ENCODE measurements at regions not wholly inside any gene's neighbourhood (a gene's known extent, or its start where the extent isn't known, plus 50 kb on each side); places are given as distances from the start of the nearest gene placed in this dataset.

DNA sequence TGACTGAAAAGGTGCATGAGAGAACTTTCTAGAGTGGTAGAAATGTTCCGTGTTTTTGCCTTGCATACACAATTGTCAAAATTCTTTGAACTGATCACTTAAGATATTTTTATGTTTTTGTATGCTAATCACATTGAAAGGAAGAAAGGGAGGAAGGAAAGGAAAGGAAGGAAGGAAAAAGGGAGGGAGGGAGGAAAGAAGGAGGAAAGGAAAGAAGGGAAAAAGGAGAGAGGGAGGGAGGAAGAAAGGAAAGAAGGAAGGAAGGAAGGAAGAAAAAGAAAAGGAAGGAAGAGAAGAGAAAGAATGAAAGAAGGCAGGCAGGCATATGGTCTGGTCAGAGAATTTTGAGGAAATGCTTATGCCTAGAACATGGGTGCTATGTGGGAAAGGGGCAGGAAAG, 68.4 kb upstream of the PGBD5 start:
- Histone ChIP-seq H2AFZ (ENCODE audit: low read depth, low read length) (no peak overlapping the region), H3K4me2 (ENCODE audit: insufficient read depth, low read length) (no peak overlapping the region), H4K20me1 (ENCODE audit: insufficient read depth, low read length) (no peaks in the 10 kb centered on the region), H3K9me3 (ENCODE audit: insufficient read depth, low read length, severe bottlenecking) (no peaks in the 10 kb centered on the region), H3K4me3 (ENCODE audit: low read depth in 1 of 2, low read length in 2 of 2) (no peak overlapping the region), H3K27ac (ENCODE audit: low read length) (no peak overlapping the region), H3K4me1 (ENCODE audit: insufficient read depth, low read length) (no peaks in the 10 kb centered on the region), H3K9ac (ENCODE audit: low read depth, low read length) (no peak overlapping the region), H3K27me3 (ENCODE audit: insufficient read depth, low read length, poor library complexity) (peaks cover 12% of the 10 kb centered on the region), H3K36me3 (ENCODE audit: insufficient read depth, low read length) (no peaks in the 10 kb centered on the region), H3K79me2 (ENCODE audit: insufficient read depth, low read length) (no peaks in the 10 kb centered on the region)
- DNase-seq (no peak), ATAC-seq (ENCODE audit: insufficient read depth, low read depth) (no peak)
- TF ChIP-seq EZH2 (IDR thresholded peaks at IDR 0.05; ENCODE audit: borderline replicate concordance, low read depth, low read length, severe bottlenecking): no peak
- TF ChIP-seq, protein P1, sequence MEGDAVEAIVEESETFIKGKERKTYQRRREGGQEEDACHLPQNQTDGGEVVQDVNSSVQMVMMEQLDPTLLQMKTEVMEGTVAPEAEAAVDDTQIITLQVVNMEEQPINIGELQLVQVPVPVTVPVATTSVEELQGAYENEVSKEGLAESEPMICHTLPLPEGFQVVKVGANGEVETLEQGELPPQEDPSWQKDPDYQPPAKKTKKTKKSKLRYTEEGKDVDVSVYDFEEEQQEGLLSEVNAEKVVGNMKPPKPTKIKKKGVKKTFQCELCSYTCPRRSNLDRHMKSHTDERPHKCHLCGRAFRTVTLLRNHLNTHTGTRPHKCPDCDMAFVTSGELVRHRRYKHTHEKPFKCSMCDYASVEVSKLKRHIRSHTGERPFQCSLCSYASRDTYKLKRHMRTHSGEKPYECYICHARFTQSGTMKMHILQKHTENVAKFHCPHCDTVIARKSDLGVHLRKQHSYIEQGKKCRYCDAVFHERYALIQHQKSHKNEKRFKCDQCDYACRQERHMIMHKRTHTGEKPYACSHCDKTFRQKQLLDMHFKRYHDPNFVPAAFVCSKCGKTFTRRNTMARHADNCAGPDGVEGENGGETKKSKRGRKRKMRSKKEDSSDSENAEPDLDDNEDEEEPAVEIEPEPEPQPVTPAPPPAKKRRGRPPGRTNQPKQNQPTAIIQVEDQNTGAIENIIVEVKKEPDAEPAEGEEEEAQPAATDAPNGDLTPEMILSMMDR (IDR thresholded peaks at IDR 0.05; ENCODE audit: borderline replicate concordance, extremely low read depth, low read length, poor library complexity, severe bottlenecking): no peak

DNA sequence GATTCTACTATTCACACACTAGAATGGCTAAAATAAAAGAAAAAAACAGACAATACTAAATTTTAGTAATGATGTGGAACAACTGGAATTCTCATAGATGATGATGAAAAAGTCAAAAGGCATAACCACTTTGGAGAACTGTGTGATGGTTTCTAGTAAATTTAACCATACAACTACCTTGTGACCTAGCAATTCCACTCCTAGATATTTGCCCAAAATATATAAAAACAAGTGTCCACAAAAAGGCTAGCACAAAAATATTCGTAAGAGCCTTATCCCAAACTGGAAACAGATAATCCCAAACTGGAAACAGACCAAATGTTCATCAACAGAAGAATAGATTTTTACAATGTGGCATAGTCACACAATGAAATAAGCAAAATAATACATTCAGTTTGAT, 67.9 kb upstream of the PGBD5 start:
- Histone ChIP-seq H3K4me1 (ENCODE audit: insufficient read depth, low read length) (no peaks in the 10 kb centered on the region), H3K79me2 (ENCODE audit: insufficient read depth, low read length) (no peaks in the 10 kb centered on the region), H3K4me3 (ENCODE audit: low read depth in 1 of 2, low read length in 2 of 2) (no peak overlapping the region), H3K9me3 (ENCODE audit: insufficient read depth, low read length, severe bottlenecking) (no peaks in the 10 kb centered on the region), H3K27ac (ENCODE audit: low read length) (no peak overlapping the region), H2AFZ (ENCODE audit: low read depth, low read length) (no peak overlapping the region), H3K27me3 (ENCODE audit: insufficient read depth, low read length, poor library complexity) (peaks cover 12% of the 10 kb centered on the region), H3K4me2 (ENCODE audit: insufficient read depth, low read length) (no peak overlapping the region), H3K9ac (ENCODE audit: low read depth, low read length) (no peak overlapping the region), H3K36me3 (ENCODE audit: insufficient read depth, low read length) (no peaks in the 10 kb centered on the region), H4K20me1 (ENCODE audit: insufficient read depth, low read length) (no peaks in the 10 kb centered on the region)
- ATAC-seq (ENCODE audit: insufficient read depth, low read depth): no peak
- TF ChIP-seq, protein P1 (IDR thresholded peaks at IDR 0.05; ENCODE audit: borderline replicate concordance, extremely low read depth, low read length, poor library complexity, severe bottlenecking): no peak
- TF ChIP-seq EZH2 (IDR thresholded peaks at IDR 0.05; ENCODE audit: borderline replicate concordance, low read depth, low read length, severe bottlenecking): no peak
- no peak for DNase-seq

DNA sequence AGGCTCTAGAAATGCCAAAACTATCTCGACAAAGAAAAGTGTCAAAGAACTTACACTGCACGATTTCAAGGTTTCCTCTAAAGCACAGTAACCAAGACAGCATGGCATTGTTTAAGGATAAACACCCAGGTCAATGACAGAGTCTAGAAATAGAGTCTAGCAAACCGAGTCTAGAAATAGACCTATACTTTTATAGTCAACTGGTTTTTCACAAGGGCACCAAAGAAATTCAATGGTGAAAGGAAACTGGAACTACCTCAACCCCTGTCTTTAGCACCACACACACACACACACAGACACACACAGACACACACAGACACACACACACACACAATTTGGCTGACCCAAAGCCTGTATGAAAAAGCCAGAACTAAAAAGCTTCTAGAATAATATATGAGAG, 67.1 kb upstream of the PGBD5 start:
- H3K27ac ChIP-seq (ENCODE audit: low read length): no peak overlapping the region
- H4K20me1 ChIP-seq (ENCODE audit: insufficient read depth, low read length): no peaks in the 10 kb centered on the region
- no peak overlapping the region for H3K4me3 ChIP-seq (ENCODE audit: low read depth in 1 of 2, low read length in 2 of 2)
- no peaks in the 10 kb centered on the region for H3K79me2 ChIP-seq (ENCODE audit: insufficient read depth, low read length)
- H3K4me2 ChIP-seq (ENCODE audit: insufficient read depth, low read length): no peak overlapping the region
- no peaks in the 10 kb centered on the region for H3K4me1 ChIP-seq (ENCODE audit: insufficient read depth, low read length)
- H3K36me3 ChIP-seq (ENCODE audit: insufficient read depth, low read length): no peaks in the 10 kb centered on the region
- H2AFZ ChIP-seq (ENCODE audit: low read depth, low read length): no peak overlapping the region
- peaks cover 12% of the 10 kb centered on the region for H3K27me3 ChIP-seq (ENCODE audit: insufficient read depth, low read length, poor library complexity)
- ATAC-seq (ENCODE audit: insufficient read depth, low read depth): no peak
- no peaks in the 10 kb centered on the region for H3K9me3 ChIP-seq (ENCODE audit: insufficient read depth, low read length, severe bottlenecking)
- H3K9ac ChIP-seq (ENCODE audit: low read depth, low read length): no peak overlapping the region
- no peak for DNase-seq
- TF ChIP-seq, protein P1 (IDR thresholded peaks at IDR 0.05; ENCODE audit: borderline replicate concordance, extremely low read depth, low read length, poor library complexity, severe bottlenecking): no peak
- no peak for TF ChIP-seq EZH2 (IDR thresholded peaks at IDR 0.05; ENCODE audit: borderline replicate concordance, low read depth, low read length, severe bottlenecking)

DNA sequence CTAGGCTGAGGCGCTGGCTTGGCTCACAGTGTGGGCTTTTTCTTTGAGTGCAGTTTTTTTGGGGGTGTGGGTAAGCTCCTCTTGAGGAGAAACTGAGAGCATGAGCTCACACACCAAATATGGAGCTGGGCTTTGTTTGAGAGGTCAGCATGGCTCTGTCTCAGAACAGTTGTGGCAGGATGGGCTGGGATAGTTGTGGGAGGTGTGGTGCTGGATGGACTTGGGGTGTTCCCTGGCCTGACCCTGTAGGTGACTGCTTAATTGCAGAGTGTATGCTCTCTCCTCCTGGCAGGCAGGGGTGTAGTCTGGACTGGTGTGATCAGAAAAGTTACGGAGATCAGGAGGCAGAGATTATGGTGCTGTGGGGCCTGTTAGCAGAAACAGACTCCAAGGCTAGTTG, 64.3 kb upstream of the PGBD5 start:
- H3K9me3 ChIP-seq (ENCODE audit: insufficient read depth, low read length, severe bottlenecking): no peaks in the 10 kb centered on the region
- H3K79me2 ChIP-seq (ENCODE audit: insufficient read depth, low read length): no peaks in the 10 kb centered on the region
- ATAC-seq (ENCODE audit: insufficient read depth, low read depth) (no peak), DNase-seq (no peak)
- H3K4me1 ChIP-seq (ENCODE audit: insufficient read depth, low read length): no peaks in the 10 kb centered on the region
- H3K27ac ChIP-seq (ENCODE audit: low read length): no peak overlapping the region
- no peaks in the 10 kb centered on the region for H4K20me1 ChIP-seq (ENCODE audit: insufficient read depth, low read length)
- peaks cover 15% of the 10 kb centered on the region for H3K27me3 ChIP-seq (ENCODE audit: insufficient read depth, low read length, poor library complexity)
- H2AFZ ChIP-seq (ENCODE audit: low read depth, low read length): no peak overlapping the region
- H3K4me2 ChIP-seq (ENCODE audit: insufficient read depth, low read length): no peak overlapping the region
- H3K9ac ChIP-seq (ENCODE audit: low read depth, low read length): no peak overlapping the region
- H3K4me3 ChIP-seq (ENCODE audit: low read depth in 1 of 2, low read length in 2 of 2): no peak overlapping the region
- no peaks in the 10 kb centered on the region for H3K36me3 ChIP-seq (ENCODE audit: insufficient read depth, low read length)
- TF ChIP-seq, protein P1 (IDR thresholded peaks at IDR 0.05; ENCODE audit: borderline replicate concordance, extremely low read depth, low read length, poor library complexity, severe bottlenecking): no peak
- TF ChIP-seq EZH2 (IDR thresholded peaks at IDR 0.05; ENCODE audit: borderline replicate concordance, low read depth, low read length, severe bottlenecking): no peak
